Neural progenitor cell (in vitro differentiated cells): ENCODE measurements at regions not wholly inside any gene's neighbourhood (a gene's known extent, or its start where the extent isn't known, plus 50 kb on each side); places are given as distances from the start of the nearest gene placed in this dataset.

Experiments
- CTCF ChIP-seq: fragments of 200-600 bp; sonication (generic); IDR thresholded peaks from 2 replicates; pipeline ENCODE4 v1.5.1; 2017; ENCODE audit warnings: antibody characterized with exemption, mild to moderate bottlenecking
- EZH2phosphoT487 ChIP-seq: fragments of 200-600 bp; sonication (generic); IDR thresholded peaks from 2 replicates; pipeline ENCODE4 v1.6.1; 2017; ENCODE audit warnings: antibody characterized with exemption

- no peak for TF ChIP-seq CTCF
- no peak for TF ChIP-seq EZH2phosphoT487
Observed at GRCh38 chr4:58042176-58042575, 932.0 kb upstream of the IGFBP7 start.
